ENCODE measurements at regions not wholly inside any gene's neighbourhood (a gene's known extent, or its start where the extent isn't known, plus 50 kb on each side); places are given as distances from the start of the nearest gene placed in this dataset.

GRCh38 chr21:41598561-41599431 lies 90.8 kb upstream of the TMPRSS2 start:
- no peak for TF ChIP-seq POLR2AphosphoS5 (IDR thresholded peaks at IDR 0.05; ENCODE audit: low read depth, low read length)
- TF ChIP-seq ZNF615 (CRISPR knock-in tag; IDR thresholded peaks at IDR 0.05; ENCODE audit: borderline replicate concordance): no peak
- no peak for TF ChIP-seq CSRNP2 (CRISPR knock-in tag; conservative IDR thresholded peaks at IDR 0.05; ENCODE audit: low read depth)
- TF ChIP-seq ZBTB43 (CRISPR knock-in tag; conservative IDR thresholded peaks at IDR 0.05): no peak
- no peak for TF ChIP-seq ZNF75D (CRISPR knock-in tag; IDR thresholded peaks at IDR 0.05; ENCODE audit: borderline replicate concordance)
- no peak for TF ChIP-seq SIX4 (CRISPR knock-in tag; IDR thresholded peaks at IDR 0.05)
- TF ChIP-seq YY1 (IDR thresholded peaks at IDR 0.05; ENCODE audit: insufficient read depth, insufficient replicate concordance, low read depth, low read length): no peak
- TF ChIP-seq GABPA (IDR thresholded peaks at IDR 0.05; ENCODE audit: low read depth, low read length): no peak
- TF ChIP-seq GABPA (CRISPR knock-in tag; IDR thresholded peaks at IDR 0.05; ENCODE audit: low read depth): no peak
- TF ChIP-seq SIN3A (IDR thresholded peaks at IDR 0.05; ENCODE audit: borderline replicate concordance, low read depth, low read length): no peak
- no peak for TF ChIP-seq PRMT3 (CRISPR knock-in tag; IDR thresholded peaks at IDR 0.05; ENCODE audit: borderline replicate concordance, low read depth)

All from HepG2 (cell line).